ENCODE measurements at regions not wholly inside any gene's neighbourhood (a gene's known extent, or its start where the extent isn't known, plus 50 kb on each side); places are given as distances from the start of the nearest gene placed in this dataset.

GRCh38 chr18:40993363-40993762, 961.7 kb upstream of the PIK3C3 start:
- intact Hi-C loops (cut with DNase I), result no loop called here

GRCh38 chr18:40987581-40987980, 967.5 kb upstream of the PIK3C3 start:
- no peak for DNase-seq

More at GRCh38 chr18:40993363-40993762, 961.7 kb upstream of the PIK3C3 start:
- no peak for DNase-seq
- no peak for ATAC-seq (ENCODE audit: poor library complexity)

DNA sequence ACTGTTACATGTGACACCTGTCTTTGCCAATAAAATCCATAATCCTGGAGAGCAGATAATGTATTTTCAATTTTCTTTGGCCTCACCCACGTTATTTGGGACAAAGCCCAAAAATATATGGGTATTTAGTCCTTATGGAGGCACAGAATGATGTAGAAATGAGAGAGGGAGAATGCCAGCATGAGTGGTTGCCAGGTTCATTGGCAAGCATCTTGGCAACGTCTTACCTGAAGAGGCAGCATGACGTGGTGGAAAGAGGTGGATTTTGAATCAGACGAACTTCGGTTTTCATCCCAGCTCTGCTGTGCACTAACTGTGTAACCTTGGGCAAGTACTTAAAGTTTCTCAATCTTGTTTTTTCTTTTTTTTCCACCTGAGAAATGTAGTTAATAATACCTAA, 969.6 kb upstream of the PIK3C3 start:
- ATAC-seq (ENCODE audit: poor library complexity), result no peak
- intact Hi-C loops (cut with DNase I), result no loop called here
- no peak for DNase-seq

More at GRCh38 chr18:40987581-40987980, 967.5 kb upstream of the PIK3C3 start:
- ATAC-seq (ENCODE audit: poor library complexity), result no peak
- intact Hi-C loops (cut with DNase I), result no loop called here

GRCh38 chr18:40984856-40985255, 970.2 kb upstream of the PIK3C3 start:
- DNase-seq, result no peak
- intact Hi-C loops (cut with DNase I), result no loop called here
- ATAC-seq (ENCODE audit: poor library complexity), result no peak

DNA sequence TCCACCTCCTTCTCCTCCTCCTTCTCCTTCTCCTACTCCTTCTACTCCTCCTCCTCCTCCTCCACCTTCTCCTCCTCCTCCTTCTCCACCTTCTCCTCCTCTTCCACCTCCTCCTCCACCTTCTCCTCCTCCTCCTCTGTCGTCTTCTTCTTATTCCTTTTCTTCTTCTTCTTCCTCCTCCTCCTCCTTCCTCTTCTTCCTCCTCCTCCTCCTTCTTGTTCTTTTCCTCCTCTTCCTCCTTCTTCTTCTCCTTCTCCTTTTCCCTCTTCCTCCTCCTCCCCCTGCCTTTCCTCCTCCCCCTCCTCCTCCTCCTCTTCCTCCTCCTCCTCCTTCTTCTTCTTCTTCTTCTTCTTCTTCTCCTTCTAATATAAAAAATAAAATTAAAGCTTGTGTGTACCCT, 971.2 kb upstream of the PIK3C3 start:
- no peak for ATAC-seq (ENCODE audit: poor library complexity)
- intact Hi-C loops (cut with DNase I), result no loop called here
- DNase-seq, result no peak

DNA sequence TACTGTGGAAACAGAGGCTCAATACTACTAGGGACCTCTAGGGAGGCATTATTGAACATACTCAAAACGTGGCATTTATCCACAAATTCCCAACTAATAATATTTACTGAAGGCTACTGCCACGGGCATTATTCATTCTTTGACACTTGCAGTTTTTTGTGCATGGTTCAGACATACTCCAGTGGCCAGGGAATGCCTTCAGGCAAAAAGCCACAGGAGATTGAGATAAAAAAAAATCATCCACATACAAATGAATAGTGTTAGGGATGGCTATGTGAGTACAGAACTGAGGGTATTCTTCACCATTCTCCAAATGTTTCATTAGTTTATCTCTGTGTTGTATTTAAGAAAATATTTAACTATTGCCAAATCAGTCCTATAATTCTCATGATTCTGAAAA, 974.9 kb upstream of the PIK3C3 start:
- no peak for DNase-seq
- no peak for ATAC-seq (ENCODE audit: poor library complexity)
- intact Hi-C loops (cut with DNase I), result no loop called here

DNA sequence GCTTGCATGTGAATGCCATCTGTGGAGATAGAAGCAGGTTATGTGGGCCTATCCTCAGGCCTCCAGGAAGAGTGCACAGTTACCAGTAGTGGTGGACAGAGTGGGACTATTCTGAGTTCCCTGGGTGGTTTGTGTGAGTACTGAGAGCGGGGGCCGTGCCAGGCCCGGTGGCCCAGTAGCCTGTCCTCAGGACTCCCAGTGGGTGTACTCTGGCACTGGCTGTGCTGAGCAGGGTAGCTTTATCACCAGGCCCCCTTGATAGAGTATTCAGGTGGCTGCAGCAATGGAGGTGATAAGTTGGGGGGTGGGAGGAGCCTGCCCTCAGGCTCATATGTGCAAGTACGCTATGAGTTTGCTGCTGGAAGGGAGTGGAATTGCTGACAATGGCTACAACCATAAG, 979.0 kb upstream of the PIK3C3 start:
- intact Hi-C loops (cut with DNase I), result no loop called here
- no peak for ATAC-seq (ENCODE audit: poor library complexity)
- DNase-seq, result no peak

DNA sequence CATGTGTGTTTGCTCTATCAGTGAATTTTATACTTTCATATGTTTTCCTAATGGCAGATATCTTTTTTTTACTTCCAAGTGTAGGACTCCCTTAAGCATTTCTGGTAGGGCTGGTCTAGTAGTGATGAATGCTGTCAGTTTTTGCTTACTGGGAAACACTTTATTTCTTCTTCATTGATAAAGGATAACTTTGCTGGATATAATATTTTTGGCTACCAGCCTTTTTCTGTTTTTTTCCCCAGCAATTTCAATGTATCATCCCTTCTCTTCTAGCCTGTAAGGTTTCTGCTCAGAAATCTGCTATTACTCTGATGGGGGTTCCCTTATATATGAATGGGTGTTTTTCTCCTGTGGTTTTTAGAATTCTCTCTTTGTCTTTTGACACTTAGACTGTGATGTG, 980.6 kb upstream of the PIK3C3 start:
- no peak for DNase-seq
- intact Hi-C loops (cut with DNase I), result no loop called here
- ATAC-seq (ENCODE audit: poor library complexity), result no peak

DNA sequence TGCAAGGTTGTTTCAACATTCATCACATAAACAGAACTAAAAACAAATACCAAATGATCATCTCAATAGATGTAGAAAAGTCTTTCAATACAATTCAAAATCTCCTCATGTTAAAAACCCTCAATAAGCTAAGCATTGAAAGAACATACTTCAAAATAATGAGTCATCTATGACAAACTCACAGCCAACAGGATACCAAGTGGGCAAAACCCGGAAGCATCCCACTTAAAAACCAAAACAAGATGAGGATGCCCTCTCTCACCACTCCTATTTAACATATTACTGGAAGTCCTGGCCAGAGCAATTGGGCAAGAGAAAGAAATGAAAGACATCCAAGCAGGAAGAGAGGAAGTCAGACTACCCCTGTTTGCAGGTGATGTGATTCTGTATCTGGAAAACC, 992.2 kb upstream of the PIK3C3 start:
- intact Hi-C loops (cut with DNase I), result no loop called here
- no peak for ATAC-seq (ENCODE audit: poor library complexity)
- no peak for DNase-seq

DNA sequence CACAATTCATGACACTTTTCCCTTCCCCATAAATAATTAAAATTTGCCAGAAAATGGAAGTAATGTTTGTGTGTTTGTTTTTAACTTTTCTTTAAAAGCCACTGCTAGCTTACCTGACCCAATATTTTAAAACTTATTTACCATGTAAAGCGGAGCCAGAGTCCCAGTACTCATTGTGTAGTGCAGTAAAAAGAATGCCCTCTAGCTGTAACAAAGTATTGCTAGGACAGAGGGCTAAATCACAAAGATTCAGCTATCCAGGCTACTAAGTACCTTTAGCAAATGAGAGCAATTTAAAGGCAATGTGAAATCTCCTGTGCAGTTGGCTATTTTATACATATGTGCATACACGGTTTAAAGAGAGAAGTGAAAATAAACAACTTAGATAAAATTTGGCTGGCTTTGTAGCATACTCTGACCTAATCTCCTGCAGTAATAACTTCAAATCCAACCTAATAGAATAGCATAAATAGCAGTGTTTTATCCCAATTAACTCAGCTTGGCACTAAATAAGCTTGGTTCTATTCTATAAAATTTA, 997.4 kb upstream of the PIK3C3 start:
- no peak for ATAC-seq (ENCODE audit: poor library complexity)
- no peak for DNase-seq
- intact Hi-C loops (cut with DNase I), result no loop called here

GRCh38 chr18:40956213-40956612, 998.8 kb upstream of the PIK3C3 start:
- DNase-seq, result no peak
- intact Hi-C loops (cut with DNase I), result no loop called here

DNA sequence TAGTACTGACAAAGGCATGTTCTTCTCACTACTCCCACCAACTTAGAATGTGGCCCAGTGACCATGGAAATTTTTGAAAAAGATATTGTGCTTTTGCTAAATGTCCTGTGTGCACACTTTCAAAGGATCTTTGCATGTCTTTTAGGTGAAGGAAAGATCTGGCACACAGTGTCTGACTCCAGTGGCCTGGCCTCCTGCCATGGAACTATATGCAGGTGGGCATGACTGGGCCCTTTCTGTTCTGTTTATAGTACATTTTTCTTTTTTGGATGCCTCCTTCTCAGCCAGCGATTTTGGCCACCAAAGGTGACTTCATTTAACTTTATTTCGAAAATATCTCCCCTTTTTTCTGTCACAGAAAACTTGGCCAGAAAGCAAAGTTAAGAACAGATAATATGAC, 999.7 kb upstream of the PIK3C3 start:
- intact Hi-C loops (cut with DNase I), result no loop called here
- ATAC-seq (ENCODE audit: poor library complexity), result no peak
- DNase-seq, result no peak

More at GRCh38 chr18:40956213-40956612, 998.8 kb upstream of the PIK3C3 start:
- ATAC-seq (ENCODE audit: poor library complexity), result no peak

- ATAC-seq (ENCODE audit: poor library complexity) (no peak), DNase-seq (no peak)
- intact Hi-C loops (cut with DNase I), result no loop called here
Measured at GRCh38 chr18:40949114-40949950, 1005.7 kb upstream of the PIK3C3 start.

- ATAC-seq (ENCODE audit: poor library complexity) (no peak), DNase-seq (no peak)
- intact Hi-C loops (cut with DNase I), result no loop called here
Measured at GRCh38 chr18:40944576-40944975, 1010.5 kb upstream of the PIK3C3 start.

DNA sequence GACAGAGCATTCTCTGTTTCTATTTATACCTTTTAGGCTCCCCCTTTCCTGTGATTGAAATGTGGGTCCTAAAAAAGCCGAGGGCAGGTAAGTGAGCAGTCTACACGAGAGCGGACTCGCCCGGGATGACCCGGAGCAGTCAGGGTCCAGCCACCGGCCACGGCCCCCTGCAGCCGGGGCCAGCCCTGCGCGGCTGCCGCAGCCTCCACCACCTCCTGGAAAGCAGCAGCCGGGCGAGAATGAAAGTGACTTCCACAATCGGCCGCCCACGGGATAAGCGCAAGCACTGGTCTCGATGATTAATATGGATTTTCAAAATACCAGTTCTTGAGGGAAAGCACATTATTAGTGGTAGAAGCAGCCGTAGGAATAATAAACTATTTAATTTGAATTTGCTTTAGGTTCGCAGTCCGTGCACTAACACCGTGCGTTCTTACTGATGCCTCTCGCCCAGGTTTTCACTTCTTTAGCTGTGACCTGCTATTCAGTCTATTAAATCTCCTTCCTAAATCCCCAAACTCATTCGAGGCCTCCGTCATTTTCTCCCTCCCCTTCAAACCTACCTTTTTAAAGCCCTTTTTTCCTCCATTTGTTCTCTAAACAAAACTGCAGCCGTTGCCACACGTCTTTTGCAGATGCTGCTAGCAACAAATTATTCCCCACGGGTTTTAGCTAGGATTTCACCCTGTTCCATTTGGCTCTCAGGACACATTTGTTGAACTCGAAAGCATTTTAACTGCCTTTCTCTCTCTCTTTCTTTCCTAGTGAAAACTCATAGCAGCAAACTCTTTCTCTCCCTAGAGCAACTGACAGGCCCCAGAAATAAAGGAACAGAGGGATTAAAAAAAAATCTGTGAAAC, 1015.1 kb upstream of the PIK3C3 start:
- intact Hi-C loops (cut with DNase I), result no loop called here
- ATAC-seq (ENCODE audit: poor library complexity), result no peak
- DNase-seq, result no peak

- intact Hi-C loops (cut with DNase I), result no loop called here
- ATAC-seq (ENCODE audit: poor library complexity), result no peak
- no peak for DNase-seq
Measured at GRCh38 chr18:40938615-40939014, 1016.4 kb upstream of the PIK3C3 start.

DNA sequence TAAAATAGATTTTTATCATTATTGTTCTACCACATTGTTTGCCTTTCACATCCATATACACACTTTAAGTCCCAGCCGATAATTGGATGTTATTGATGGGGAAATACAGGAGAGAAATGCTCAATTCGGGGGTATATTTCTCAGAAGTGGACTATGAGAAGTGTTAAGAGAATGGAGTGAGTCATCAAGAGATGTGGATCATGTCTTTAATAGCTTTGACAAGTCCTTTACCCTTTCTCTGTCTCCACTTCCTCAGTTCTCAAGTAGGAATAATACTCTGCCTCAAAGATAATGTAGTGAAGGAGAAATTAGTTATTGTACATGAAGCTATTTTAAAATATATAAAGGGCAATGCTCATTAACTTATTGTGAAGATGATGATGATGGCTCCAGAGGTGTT, 1017.6 kb upstream of the PIK3C3 start:
- intact Hi-C loops (cut with DNase I), result no loop called here
- DNase-seq, result no peak
- ATAC-seq (ENCODE audit: poor library complexity), result no peak

- intact Hi-C loops (cut with DNase I), result no loop called here
- no peak for ATAC-seq (ENCODE audit: poor library complexity)
- DNase-seq, result no peak
Measured at GRCh38 chr18:40935423-40935822, 1019.6 kb upstream of the PIK3C3 start.

- ATAC-seq (ENCODE audit: poor library complexity) (no peak), DNase-seq (no peak)
- intact Hi-C loops (cut with DNase I), result no loop called here
Measured at GRCh38 chr18:40932862-40933261, 1022.2 kb upstream of the PIK3C3 start.

Data from Right ventricle myocardium superior (tissue), 1 donor.